CD14-positive monocyte (primary cell): ENCODE measurements at regions not wholly inside any gene's neighbourhood (a gene's known extent, or its start where the extent isn't known, plus 50 kb on each side); places are given as distances from the start of the nearest gene placed in this dataset.
"Not testable (repeated sequence)": the region's sequence is repeated elsewhere in the genome, so short reads cannot be mapped to it uniquely, and the experiment has no call there.

Experiments
- DNase-seq, 3 donors: peaks; one replicate each; pipeline ENCODE4 v3.0.0-alpha.2; 2011 to 2022
- H2AFZ ChIP-seq: 2 replicates; pipeline ENCODE4 v1.6.0; 2012; ENCODE audit warnings: mild to moderate bottlenecking, low read depth, low read length, inconsistent platforms; ENCODE audit not compliant: insufficient read depth, poor library complexity, severe bottlenecking
- H3K27ac ChIP-seq, 2 donors: 1 replicate in 1 of 2; 2 replicates in 1 of 2; pipeline ENCODE4 v1.5.1; 2012 to 2013; ENCODE audit warnings: low read length in 2 of 2, control low read depth in 1 of 2, inconsistent platforms in 1 of 2, low read depth in 1 of 2, mild to moderate bottlenecking in 1 of 2
- H3K27me3 ChIP-seq, 2 donors: one replicate each; pipeline versions ENCODE4 v1.6.0 to v1.6.1; 2011 to 2013; ENCODE audit warnings: low read length in 2 of 2; ENCODE audit not compliant: control insufficient read depth in 2 of 2, insufficient read depth in 2 of 2
- H3K36me3 ChIP-seq, 2 donors: replicated peaks in 1 of 2; 1 replicate in 1 of 2; 2 replicates in 1 of 2; pipeline versions ENCODE4 v1.5.1 to v1.6.1; 2012 to 2013; ENCODE audit warnings: low read length in 2 of 2, control low read depth in 1 of 2, inconsistent platforms in 1 of 2, mild to moderate bottlenecking in 1 of 2; ENCODE audit not compliant: insufficient read depth in 2 of 2, control insufficient read depth in 1 of 2
- H3K4me1 ChIP-seq, 2 donors: 1 replicate in 1 of 2; 2 replicates in 1 of 2; pipeline versions ENCODE4 v1.5.1 to v1.6.1; 2012 to 2013; ENCODE audit warnings: low read length in 2 of 2, control low read depth in 1 of 2, inconsistent platforms in 1 of 2, mild to moderate bottlenecking in 1 of 2, moderate library complexity in 1 of 2; ENCODE audit not compliant: insufficient read depth in 2 of 2, control insufficient read depth in 1 of 2
- H3K4me2 ChIP-seq: replicated peaks from 2 replicates; pipeline ENCODE3; 2012; ENCODE audit warnings: low read length, moderate library complexity, mild to moderate bottlenecking; ENCODE audit not compliant: poor library complexity, severe bottlenecking; ENCODE audit errors: extremely low read depth
- H3K4me3 ChIP-seq, 3 experiments: fragments of 200-600 bp in 1 of 3; sonication (generic) in 1 of 3; replicated peaks in 1 of 3; 1 replicate in 2 of 3; 2 replicates in 1 of 3; pipeline ENCODE4 v1.5.1; 2011 to 2013; ENCODE audit warnings: low read length in 3 of 3, mild to moderate bottlenecking in 3 of 3, control low read depth in 2 of 3, low read depth in 2 of 3, inconsistent platforms in 1 of 3, moderate library complexity in 1 of 3
- H3K79me2 ChIP-seq: 2 replicates; pipeline ENCODE4 v1.6.0; 2012; ENCODE audit warnings: mild to moderate bottlenecking, control low read depth, inconsistent platforms, low read length, moderate library complexity; ENCODE audit not compliant: insufficient read depth
- H3K9ac ChIP-seq: 2 replicates; pipeline ENCODE4 v1.6.0; 2017; ENCODE audit warnings: low read length, mild to moderate bottlenecking; ENCODE audit not compliant: insufficient read depth, poor library complexity, severe bottlenecking
- H3K9me3 ChIP-seq, 2 donors: replicated peaks in 1 of 2; 1 replicate in 1 of 2; 2 replicates in 1 of 2; pipeline versions ENCODE4 v1.5.1 to v1.6.1; 2012 to 2013; ENCODE audit warnings: low read length in 2 of 2, control low read depth in 1 of 2; ENCODE audit not compliant: control insufficient read depth in 1 of 2, insufficient read depth in 1 of 2
- H4K20me1 ChIP-seq: 2 replicates; pipeline ENCODE4 v1.6.0; 2012; ENCODE audit warnings: mild to moderate bottlenecking, low read length, control low read depth, moderate library complexity; ENCODE audit not compliant: insufficient read depth
- H3K27ac Mint-ChIP-seq, 7 donors: one replicate each; pipeline ENCODE4 v1.8.0; 2020; ENCODE audit warnings: mild to moderate bottlenecking in 7 of 7, mixed read lengths in 7 of 7, moderate library complexity in 6 of 7, inconsistent platforms in 2 of 7
- H3K27me3 Mint-ChIP-seq, 3 donors: one replicate each; pipeline ENCODE4 v1.8.0; 2021 to 2022; ENCODE audit warnings: low read depth in 3 of 3, mild to moderate bottlenecking in 3 of 3, mixed read lengths in 3 of 3, moderate library complexity in 3 of 3, inconsistent platforms in 1 of 3
- H3K36me3 Mint-ChIP-seq, 2 donors: one replicate each; pipeline ENCODE4 v1.8.0; 2020; ENCODE audit warnings: mixed read lengths in 2 of 2, inconsistent platforms in 1 of 2, mild to moderate bottlenecking in 1 of 2
- H3K4me1 Mint-ChIP-seq: one replicate; pipeline ENCODE4 v1.8.0; 2020; ENCODE audit warnings: mild to moderate bottlenecking, mixed read lengths
- H3K4me3 Mint-ChIP-seq, 2 donors: one replicate each; pipeline ENCODE4 v1.8.0; 2020; ENCODE audit warnings: mild to moderate bottlenecking in 2 of 2, mixed read lengths in 2 of 2, moderate library complexity in 1 of 2
- H3K9me3 Mint-ChIP-seq, 7 donors: one replicate each; pipeline ENCODE4 v1.8.0; 2020 to 2022; ENCODE audit warnings: mixed read lengths in 7 of 7, mild to moderate bottlenecking in 6 of 7, moderate library complexity in 6 of 7, inconsistent platforms in 2 of 7
- WGBS: methylation state at CpG from one replicate; pipeline ENCODE4 v1.1.5; 2013; ENCODE audit warnings: missing lambda C conversion rate; ENCODE audit not compliant: insufficient coverage; 5-methylcytosine and 5-hydroxymethylcytosine counted together
- intact Hi-C, 2 donors: fragments of 100-400 bp; cut with micrococcal nuclease; formaldehyde crosslinking; loops; one replicate each; pipeline versions ENCODE4 v1.15.0 to v1.15.1; 2023

- intact Hi-C loops, H3K27me3 Mint-ChIP-seq: not testable (repeated sequence)
These were observed 304.0 kb downstream of the ZNF479 start for GRCh38 chr7:56828078-56828860.

GRCh38 chr7:56827539-56827938 lies 304.7 kb downstream of the ZNF479 start:
- H4K20me1 ChIP-seq, H3K4me2 ChIP-seq, H3K4me1 Mint-ChIP-seq, H3K4me1 ChIP-seq, H3K27me3 ChIP-seq, H3K27ac Mint-ChIP-seq, intact Hi-C loops, H3K9ac ChIP-seq, H2AFZ ChIP-seq, H3K79me2 ChIP-seq, H3K4me3 ChIP-seq, H3K27ac ChIP-seq, DNase-seq, H3K36me3 ChIP-seq, H3K27me3 Mint-ChIP-seq, H3K36me3 Mint-ChIP-seq, H3K4me3 Mint-ChIP-seq: not testable (repeated sequence)
- H3K9me3 ChIP-seq: peaks cover 21 to 82% of the 10 kb centered on the region in 2 donors
- H3K9me3 Mint-ChIP-seq: peaks cover 27 to 71% (median 59%) of the 10 kb centered on the region in 7 donors
- 77% methylated on average over 5 of the region's 16 CpGs for WGBS

More at GRCh38 chr7:56828078-56828860, 304.0 kb downstream of the ZNF479 start:
- H4K20me1 ChIP-seq, H3K4me1 Mint-ChIP-seq, H3K4me2 ChIP-seq, H3K4me1 ChIP-seq, H2AFZ ChIP-seq, H3K27me3 ChIP-seq, H3K27ac ChIP-seq, H3K4me3 ChIP-seq, H3K9ac ChIP-seq, H3K79me2 ChIP-seq, DNase-seq, H3K36me3 Mint-ChIP-seq, H3K4me3 Mint-ChIP-seq, H3K36me3 ChIP-seq, H3K27ac Mint-ChIP-seq: not testable (repeated sequence)
- peaks cover 21 to 86% of the 10 kb centered on the region in 2 donors for H3K9me3 ChIP-seq
- WGBS: 93% methylated on average over 25 of the region's 36 CpGs
- H3K9me3 Mint-ChIP-seq: peaks cover 27 to 73% (median 59%) of the 10 kb centered on the region in 7 donors

- H3K27me3 Mint-ChIP-seq, H3K4me1 Mint-ChIP-seq, H3K4me3 Mint-ChIP-seq, H3K36me3 ChIP-seq, H3K27me3 ChIP-seq, H3K27ac ChIP-seq, H3K4me2 ChIP-seq, H2AFZ ChIP-seq, intact Hi-C loops, H4K20me1 ChIP-seq, H3K27ac Mint-ChIP-seq, H3K4me3 ChIP-seq, H3K36me3 Mint-ChIP-seq, DNase-seq, H3K79me2 ChIP-seq, H3K9ac ChIP-seq, H3K4me1 ChIP-seq: not testable (repeated sequence)
- peaks cover 23 to 66% (median 55%) of the 10 kb centered on the region in 7 donors for H3K9me3 Mint-ChIP-seq
- WGBS: 87% methylated on average over 7 of the region's 19 CpGs
- peaks cover 17 to 74% of the 10 kb centered on the region in 2 donors for H3K9me3 ChIP-seq
These were observed 305.7 kb downstream of the ZNF479 start for GRCh38 chr7:56826556-56826955.

- H4K20me1 ChIP-seq, H3K4me3 Mint-ChIP-seq, H3K4me3 ChIP-seq, H3K4me1 Mint-ChIP-seq, H3K27me3 Mint-ChIP-seq, H3K27ac Mint-ChIP-seq, H3K4me1 ChIP-seq, H3K36me3 ChIP-seq, H3K36me3 Mint-ChIP-seq, intact Hi-C loops, H3K79me2 ChIP-seq, H3K4me2 ChIP-seq, H3K9ac ChIP-seq, DNase-seq, H3K27me3 ChIP-seq, H2AFZ ChIP-seq, H3K27ac ChIP-seq: not testable (repeated sequence)
- H3K9me3 Mint-ChIP-seq: peaks cover 23 to 66% (median 55%) of the 10 kb centered on the region in 7 donors
- peaks cover 17 to 70% of the 10 kb centered on the region in 2 donors for H3K9me3 ChIP-seq
- WGBS: 97% methylated on average over 7 of the region's 38 CpGs
These were observed 306.3 kb downstream of the ZNF479 start for GRCh38 chr7:56825756-56826540.
